SK-N-SH (cell line): ENCODE measurements at regions not wholly inside any gene's neighbourhood (a gene's known extent, or its start where the extent isn't known, plus 50 kb on each side); places are given as distances from the start of the nearest gene placed in this dataset.

Experiments
- CTCF ChIA-PET: fragments of 300-600, 350-600 bp; formaldehyde crosslinking; extraction: SDS; loops from one replicate; lab custom pipeline; 2021; lab: Yijun Ruan, JAX
- POLR2A ChIA-PET: fragments of 350-600 bp; sonication (Branson Sonifier 250); formaldehyde crosslinking; extraction: SDS; loops from one replicate; lab custom pipeline; 2020; ENCODE audit warnings: antibody characterized with exemption, inconsistent platforms; lab: Yijun Ruan, JAX
- DNase-seq: peaks from one replicate; pipeline ENCODE4 v3.0.0; 2012
- H2AFZ ChIP-seq: fragments of 200-600 bp; sonication (generic); 2 replicates; pipeline ENCODE4 v1.8.1; 2016; ENCODE audit warnings: antibody characterized with exemption, mild to moderate bottlenecking, low read depth
- H3F3A ChIP-seq: fragments of 200-600 bp; sonication (generic); replicated peaks from 2 replicates; pipeline ENCODE3; 2016; ENCODE audit warnings: antibody characterized with exemption, mild to moderate bottlenecking; ENCODE audit not compliant: insufficient read depth
- H3K27ac ChIP-seq, 2 experiments: fragments of 200-500 bp in 1 of 2; fragments of 200-600 bp in 1 of 2; sonication (Bioruptor generic) in 1 of 2; sonication (generic), shearing (Covaris generic) in 1 of 2; 2 replicates each; pipeline versions ENCODE4 v1.5.1 to v1.6.1; 2014 to 2016; ENCODE audit warnings: low read depth in 2 of 2, inconsistent platforms in 1 of 2, low read length in 1 of 2, mild to moderate bottlenecking in 1 of 2, mixed read lengths in 1 of 2
- H3K27me3 ChIP-seq: fragments of 200-600 bp; sonication (generic), shearing (Covaris generic); 2 replicates; pipeline ENCODE4 v1.6.1; 2016; ENCODE audit warnings: mixed run types; ENCODE audit not compliant: insufficient read depth
- H3K36me3 ChIP-seq, 2 experiments: fragments of 200-500 bp in 1 of 2; fragments of 200-600 bp in 1 of 2; sonication (Bioruptor generic) in 1 of 2; sonication (generic) in 1 of 2; replicated peaks in 1 of 2; 2 replicates each; pipeline versions ENCODE3 to v1.5.1; 2014 to 2016; ENCODE audit warnings: low read length in 1 of 2, mild to moderate bottlenecking in 1 of 2; ENCODE audit not compliant: insufficient read depth in 2 of 2, control insufficient read depth in 1 of 2
- H3K4me1 ChIP-seq, 2 experiments: fragments of 200-500 bp in 1 of 2; fragments of 200-600 bp in 1 of 2; sonication (Bioruptor generic) in 1 of 2; sonication (generic), shearing (Covaris generic) in 1 of 2; 2 replicates each; pipeline versions ENCODE4 v1.5.1 to v1.6.1; 2014 to 2016; ENCODE audit warnings: low read depth in 1 of 2, low read length in 1 of 2, mixed run types in 1 of 2; ENCODE audit not compliant: insufficient read depth in 2 of 2, control insufficient read depth in 1 of 2
- H3K4me2 ChIP-seq: fragments of 200-600 bp; sonication (generic), shearing (Covaris generic); 2 replicates; pipeline ENCODE4 v1.6.1; 2017; ENCODE audit warnings: mixed run types
- H3K4me3 ChIP-seq, 2 experiments: fragments of 200-500 bp in 1 of 2; fragments of 200-600 bp in 1 of 2; sonication (Bioruptor generic) in 1 of 2; sonication (generic), shearing (Covaris generic) in 1 of 2; 2 replicates each; pipeline versions ENCODE4 v1.5.1 to v1.8.1; 2014 to 2016; ENCODE audit warnings: low read depth in 2 of 2, inconsistent platforms in 1 of 2, low read length in 1 of 2, mild to moderate bottlenecking in 1 of 2, mixed read lengths in 1 of 2, moderate library complexity in 1 of 2
- H3K79me2 ChIP-seq: fragments of 200-600 bp; sonication (generic); 2 replicates; pipeline ENCODE4 v1.8.1; 2017; ENCODE audit warnings: mild to moderate bottlenecking; ENCODE audit not compliant: insufficient read depth
- H3K9ac ChIP-seq: fragments of 200-600 bp; sonication (generic); 2 replicates; pipeline ENCODE4 v1.6.1; 2017; ENCODE audit warnings: mixed run types
- H3K9me2 ChIP-seq: fragments of 200-600 bp; sonication (generic); 2 replicates; pipeline ENCODE4 v1.6.1; 2017; ENCODE audit warnings: mixed run types
- H3K9me3 ChIP-seq: fragments of 200-600 bp; sonication (generic); 2 replicates; pipeline ENCODE4 v1.6.1; 2017; ENCODE audit warnings: mixed run types, mild to moderate bottlenecking, moderate library complexity
- H4K20me1 ChIP-seq: fragments of 200-600 bp; sonication (generic); 2 replicates; pipeline ENCODE4 v1.6.1; 2017; ENCODE audit warnings: mild to moderate bottlenecking, mixed run types; ENCODE audit not compliant: insufficient read depth
- ELF1 ChIP-seq: IDR thresholded peaks from 2 replicates; pipeline ENCODE4 v1.4.0; 2012
- GATA2 ChIP-seq: sonication (generic); formaldehyde crosslinking; IDR thresholded peaks from 2 replicates; pipeline ENCODE4 v1.5.0; 2020; ENCODE audit warnings: mild to moderate bottlenecking, missing genetic modification reagents
- NFIC ChIP-seq: IDR thresholded peaks from 2 replicates; pipeline ENCODE4 v1.4.0; 2012; ENCODE audit warnings: borderline replicate concordance
- NRF1 ChIP-seq: IDR thresholded peaks from 2 replicates; pipeline ENCODE4 v1.6.1; 2012; ENCODE audit warnings: low read depth, mild to moderate bottlenecking, low read length
- RAD21 ChIP-seq: IDR thresholded peaks from 2 replicates; pipeline ENCODE4 v1.6.1; 2012; ENCODE audit warnings: mild to moderate bottlenecking, low read length
- RFX5 ChIP-seq: IDR thresholded peaks from 2 replicates; pipeline ENCODE4 v1.6.1; 2012; ENCODE audit warnings: mild to moderate bottlenecking, improper control_type of control experiment, low read length
- USF1 ChIP-seq: IDR thresholded peaks from 2 replicates; pipeline ENCODE4 v1.4.0; 2012; ENCODE audit warnings: low read depth, borderline replicate concordance
- WGBS: methylation state at CpG from one replicate; pipeline ENCODE4 v1.1.6; 2017; ENCODE audit warnings: low lambda C conversion rate; 5-methylcytosine and 5-hydroxymethylcytosine counted together
- TF ChIP-seq, protein P1 (sequence below): fragments of 150-350 bp; IDR thresholded peaks from 2 replicates; pipeline ENCODE4 v1.6.1; 2017; ENCODE audit warnings: antibody characterized with exemption, low read length, low read depth, borderline replicate concordance
- TF ChIP-seq, protein P2 (sequence below): IDR thresholded peaks from 2 replicates; pipeline ENCODE4; 2012

DNA sequence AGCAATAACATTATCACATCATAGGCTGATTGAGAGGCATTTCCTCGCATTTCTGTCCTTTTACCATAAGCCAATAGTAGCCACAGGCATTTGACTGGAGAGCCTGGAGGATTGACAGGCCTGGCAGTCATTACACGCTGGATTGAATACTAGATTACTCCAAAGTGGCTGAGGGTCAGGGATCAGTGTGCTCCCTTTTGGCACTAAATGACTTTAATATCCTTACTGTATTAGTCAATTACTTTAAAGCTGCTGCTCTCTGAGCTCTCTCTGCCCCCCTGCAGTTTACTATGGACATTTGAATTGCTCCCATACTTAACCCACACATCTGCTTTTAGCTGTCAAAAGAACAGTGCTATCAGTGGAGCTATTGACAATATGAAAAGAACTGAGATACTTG lies 302.0 kb downstream of the TFEC start:
- H3K36me3 ChIP-seq, result no peaks in the 10 kb centered on the region
- no peak overlapping the region for H3K27ac ChIP-seq
- H3K9me3 ChIP-seq, result no peaks in the 10 kb centered on the region
- CTCF ChIA-PET, result no interaction called here
- peaks cover 3% of the 10 kb centered on the region; the same call in 1 of the 2 replicates for H3K9me2 ChIP-seq
- H3K4me3 ChIP-seq, result no peak overlapping the region
- DNase-seq, result no peak
- no peaks in the 10 kb centered on the region for H3K4me1 ChIP-seq
- H3K4me2 ChIP-seq, result no peak overlapping the region
- H2AFZ ChIP-seq, result no peak overlapping the region
- H3K27me3 ChIP-seq, result no peaks in the 10 kb centered on the region
- WGBS, result 0% methylated on average over 2 of the region's 2 CpGs
- TF ChIP-seq GATA2 (CRISPR knock-in tag) (no peak), RFX5 (no peak), ELF1 (no peak), USF1 (no peak)
- TF ChIP-seq, protein P1, sequence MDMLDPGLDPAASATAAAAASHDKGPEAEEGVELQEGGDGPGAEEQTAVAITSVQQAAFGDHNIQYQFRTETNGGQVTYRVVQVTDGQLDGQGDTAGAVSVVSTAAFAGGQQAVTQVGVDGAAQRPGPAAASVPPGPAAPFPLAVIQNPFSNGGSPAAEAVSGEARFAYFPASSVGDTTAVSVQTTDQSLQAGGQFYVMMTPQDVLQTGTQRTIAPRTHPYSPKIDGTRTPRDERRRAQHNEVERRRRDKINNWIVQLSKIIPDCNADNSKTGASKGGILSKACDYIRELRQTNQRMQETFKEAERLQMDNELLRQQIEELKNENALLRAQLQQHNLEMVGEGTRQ, result no peak
- H3K79me2 ChIP-seq, result no peaks in the 10 kb centered on the region
- H3K9ac ChIP-seq, result no peak overlapping the region
- no peaks in the 10 kb centered on the region for H3F3A ChIP-seq
- POLR2A ChIA-PET, result no interaction called here
- no peaks in the 10 kb centered on the region for H4K20me1 ChIP-seq

- Histone ChIP-seq H3K9ac (no peak overlapping the region), H3K79me2 (no peaks in the 10 kb centered on the region), H3K36me3 (no peaks in the 10 kb centered on the region), H3F3A (no peaks in the 10 kb centered on the region), H3K27ac (no peak overlapping the region), H3K4me1 (no peaks in the 10 kb centered on the region), H3K4me2 (no peak overlapping the region), H2AFZ (no peak overlapping the region), H3K4me3 (no peak overlapping the region), H3K27me3 (no peaks in the 10 kb centered on the region), H3K9me2 (peaks cover 3% of the 10 kb centered on the region; the same call in 1 of the 2 replicates), H3K9me3 (no peaks in the 10 kb centered on the region), H4K20me1 (no peaks in the 10 kb centered on the region)
- WGBS, result 3% methylated on average over 3 of the region's 3 CpGs
- ChIA-PET CTCF (interaction anchor here (0.9 kb wide), 1 partner anchor 26 kb away, joined by 3 read pairs; no protein-coding TSS in a partner anchor), POLR2A (no interaction called here)
- DNase-seq, result no peak
- TF ChIP-seq RAD21 (no peak), NFIC (peak; percentile 40; the same call in 1 of the 2 replicates), USF1 (no peak), NRF1 (no peak)
- TF ChIP-seq, protein P2, sequence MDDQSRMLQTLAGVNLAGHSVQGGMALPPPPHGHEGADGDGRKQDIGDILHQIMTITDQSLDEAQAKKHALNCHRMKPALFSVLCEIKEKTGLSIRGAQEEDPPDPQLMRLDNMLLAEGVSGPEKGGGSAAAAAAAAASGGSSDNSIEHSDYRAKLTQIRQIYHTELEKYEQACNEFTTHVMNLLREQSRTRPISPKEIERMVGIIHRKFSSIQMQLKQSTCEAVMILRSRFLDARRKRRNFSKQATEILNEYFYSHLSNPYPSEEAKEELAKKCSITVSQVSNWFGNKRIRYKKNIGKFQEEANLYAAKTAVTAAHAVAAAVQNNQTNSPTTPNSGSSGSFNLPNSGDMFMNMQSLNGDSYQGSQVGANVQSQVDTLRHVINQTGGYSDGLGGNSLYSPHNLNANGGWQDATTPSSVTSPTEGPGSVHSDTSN, result no peak
Observed at GRCh38 chr7:115724400-115725056, 306.0 kb downstream of the TFEC start.
